Esophagus muscularis mucosa (tissue), 4 donors: ENCODE measurements at regions not wholly inside any gene's neighbourhood (a gene's known extent, or its start where the extent isn't known, plus 50 kb on each side); places are given as distances from the start of the nearest gene placed in this dataset.

Source experiments
- DNase-seq: peaks from one replicate; pipeline ENCODE4 v3.0.0-alpha.2; 2017; ENCODE audit errors: extremely low spot score
- H3K27ac ChIP-seq, 4 donors: fragments of 200-600 bp; sonication (generic); replicated peaks in 1 of 4; 1 replicate in 3 of 4; 2 replicates in 1 of 4; pipeline ENCODE4 v1.5.1; 2016 to 2019; ENCODE audit warnings: mild to moderate bottlenecking in 1 of 4
- H3K27me3 ChIP-seq, 4 donors: fragments of 200-600 bp; sonication (generic); one replicate each; pipeline versions ENCODE4 v1.5.1 to v1.6.0; 2016 to 2019
- H3K36me3 ChIP-seq, 4 donors: fragments of 200-600 bp; sonication (generic); one replicate each; pipeline ENCODE4 v1.5.1; 2016 to 2019
- H3K4me1 ChIP-seq, 4 donors: fragments of 200-600 bp; sonication (generic); one replicate each; pipeline ENCODE4 v1.5.1; 2016 to 2019
- H3K4me3 ChIP-seq, 4 donors: fragments of 200-600 bp; sonication (generic); 1 replicate in 2 of 4; 2 replicates in 2 of 4; pipeline ENCODE4 v1.5.1; 2016 to 2019; ENCODE audit warnings: mild to moderate bottlenecking in 4 of 4, moderate library complexity in 1 of 4
- H3K9me3 ChIP-seq, 4 donors: fragments of 200-600 bp; sonication (generic); 1 replicate in 3 of 4; 2 replicates in 1 of 4; pipeline ENCODE4 v1.5.1; 2016 to 2019
- CTCF ChIP-seq, 3 experiments: fragments of 200-600 bp in 2 of 3; fragments of 450-650 bp in 1 of 3; sonication (generic) in 2 of 3; IDR thresholded peaks; one replicate each; pipeline ENCODE4 v1.5.1; 2017 to 2019; ENCODE audit warnings: antibody characterized with exemption in 3 of 3, mild to moderate bottlenecking in 2 of 3, moderate library complexity in 1 of 3
- EP300 ChIP-seq: sonication (generic); formaldehyde crosslinking; IDR thresholded peaks from one replicate; pipeline ENCODE4 v1.6.1; 2017; ENCODE audit warnings: antibody characterized with exemption
- POLR2A ChIP-seq: fragments of 450-650 bp; IDR thresholded peaks from one replicate; pipeline ENCODE4 v1.6.1; 2017; ENCODE audit warnings: antibody characterized with exemption, moderate library complexity, mild to moderate bottlenecking, low read depth
- POLR2AphosphoS5 ChIP-seq, 2 donors: sonication (generic); formaldehyde crosslinking; IDR thresholded peaks; one replicate each; pipeline ENCODE4 v1.6.1; 2017; ENCODE audit warnings: antibody characterized with exemption in 2 of 2
- WGBS: methylation state at CpG from one replicate; pipeline ENCODE4 v1.1.5; 2018; 5-methylcytosine and 5-hydroxymethylcytosine counted together
- intact Hi-C: fragments of 100-400 bp; cut with DNase I; formaldehyde crosslinking; loops from one replicate; pipeline ENCODE4 v1.15.1; 2023

- H3K4me1 ChIP-seq = no peaks in the 10 kb centered on the region
- intact Hi-C loops = no loop called here
- 91% methylated on average over 6 of the region's 6 CpGs for WGBS
- TF ChIP-seq POLR2A (no peak), CTCF (IDR thresholded peaks at IDR 0.05) (no peak), POLR2AphosphoS5 (IDR thresholded peaks at IDR 0.05) (no peak), EP300 (no peak)
- no peaks in the 10 kb centered on the region for H3K36me3 ChIP-seq
- no peak overlapping the region for H3K4me3 ChIP-seq
- no peak for DNase-seq
- H3K9me3 ChIP-seq = no peaks in the 10 kb centered on the region
- H3K27ac ChIP-seq = no peak overlapping the region
- H3K27me3 ChIP-seq = no peaks in the 10 kb centered on the region
These were observed 1040.4 kb upstream of the MIR17HG start for GRCh38 chr13:90307136-90307535.

GRCh38 chr13:90308249-90308648 lies 1039.2 kb upstream of the MIR17HG start:
- Histone ChIP-seq H3K9me3 (no peaks in the 10 kb centered on the region), H3K36me3 (no peaks in the 10 kb centered on the region), H3K27me3 (no peaks in the 10 kb centered on the region), H3K4me3 (no peak overlapping the region), H3K27ac (no peak overlapping the region), H3K4me1 (no peaks in the 10 kb centered on the region)
- DNase-seq = no peak
- no peak for TF ChIP-seq CTCF (IDR thresholded peaks at IDR 0.05)
- no peak for TF ChIP-seq POLR2AphosphoS5 (IDR thresholded peaks at IDR 0.05)
- TF ChIP-seq POLR2A = no peak
- TF ChIP-seq EP300 = no peak
- intact Hi-C loops = no loop called here

GRCh38 chr13:90311929-90312328 lies 1035.6 kb upstream of the MIR17HG start:
- H3K4me3 ChIP-seq = no peak overlapping the region

GRCh38 chr13:90315061-90315460 lies 1032.4 kb upstream of the MIR17HG start:
- Histone ChIP-seq H3K27ac (no peak overlapping the region), H3K36me3 (no peaks in the 10 kb centered on the region), H3K4me3 (no peak overlapping the region), H3K4me1 (no peaks in the 10 kb centered on the region), H3K27me3 (no peaks in the 10 kb centered on the region), H3K9me3 (no peaks in the 10 kb centered on the region)
- TF ChIP-seq CTCF (IDR thresholded peaks at IDR 0.05) (no peak), POLR2A (no peak), POLR2AphosphoS5 (IDR thresholded peaks at IDR 0.05) (no peak), EP300 (no peak)
- intact Hi-C loops = no loop called here
- DNase-seq = no peak
- WGBS = 69% methylated on average over 2 of the region's 2 CpGs

More at GRCh38 chr13:90311929-90312328, 1035.6 kb upstream of the MIR17HG start:
- intact Hi-C loops = no loop called here
- no peaks in the 10 kb centered on the region for H3K27me3 ChIP-seq
- H3K27ac ChIP-seq = no peak overlapping the region
- no peaks in the 10 kb centered on the region for H3K4me1 ChIP-seq
- H3K9me3 ChIP-seq = no peaks in the 10 kb centered on the region
- WGBS = 82% methylated on average over 7 of the region's 7 CpGs
- DNase-seq = no peak
- H3K36me3 ChIP-seq = no peaks in the 10 kb centered on the region
- TF ChIP-seq POLR2AphosphoS5 (IDR thresholded peaks at IDR 0.05) (no peak), EP300 (no peak), CTCF (IDR thresholded peaks at IDR 0.05) (no peak), POLR2A (no peak)

- Histone ChIP-seq H3K27ac (no peak overlapping the region), H3K9me3 (no peaks in the 10 kb centered on the region), H3K4me3 (no peak overlapping the region), H3K4me1 (no peaks in the 10 kb centered on the region), H3K36me3 (no peaks in the 10 kb centered on the region), H3K27me3 (no peaks in the 10 kb centered on the region)
- DNase-seq = no peak
- 82% methylated on average over 4 of the region's 4 CpGs for WGBS
- intact Hi-C loops = no loop called here
- TF ChIP-seq EP300 (no peak), POLR2A (no peak), CTCF (IDR thresholded peaks at IDR 0.05) (no peak), POLR2AphosphoS5 (IDR thresholded peaks at IDR 0.05) (no peak)
These were observed 1026.8 kb upstream of the MIR17HG start for GRCh38 chr13:90320664-90321063.
